ENCODE measurements at regions not wholly inside any gene's neighbourhood (a gene's known extent, or its start where the extent isn't known, plus 50 kb on each side); places are given as distances from the start of the nearest gene placed in this dataset.

DNA sequence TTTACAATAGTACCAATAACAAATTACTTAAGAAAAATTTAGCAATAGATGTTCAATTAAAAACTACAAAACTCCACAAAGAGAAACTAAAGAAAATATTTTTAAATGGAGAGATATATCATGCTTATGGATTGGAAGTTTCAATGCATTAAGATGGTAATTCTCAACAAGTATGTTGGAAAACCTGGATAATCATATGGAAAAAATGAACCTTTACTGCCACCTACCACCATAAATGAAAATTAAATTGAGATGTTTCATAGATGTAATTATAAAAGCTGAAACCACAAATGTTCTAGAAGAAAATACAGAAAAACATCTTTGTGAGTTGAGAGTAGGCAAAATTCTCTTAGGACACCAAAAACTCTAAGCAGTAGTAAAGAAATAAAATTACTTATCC, 121.7 kb downstream of the ANKRD18B start:
- H3K4me3 ChIP-seq (ENCODE audit: low read depth, low read length) = no peak overlapping the region
- H3K27me3 ChIP-seq (ENCODE audit: control insufficient read depth, insufficient read depth, low read length) = peaks cover 5% of the 10 kb centered on the region
- peak; percentile 6 for DNase-seq (ENCODE audit: low read depth)
- FAIRE-seq = no peak
- TF ChIP-seq, protein P1, sequence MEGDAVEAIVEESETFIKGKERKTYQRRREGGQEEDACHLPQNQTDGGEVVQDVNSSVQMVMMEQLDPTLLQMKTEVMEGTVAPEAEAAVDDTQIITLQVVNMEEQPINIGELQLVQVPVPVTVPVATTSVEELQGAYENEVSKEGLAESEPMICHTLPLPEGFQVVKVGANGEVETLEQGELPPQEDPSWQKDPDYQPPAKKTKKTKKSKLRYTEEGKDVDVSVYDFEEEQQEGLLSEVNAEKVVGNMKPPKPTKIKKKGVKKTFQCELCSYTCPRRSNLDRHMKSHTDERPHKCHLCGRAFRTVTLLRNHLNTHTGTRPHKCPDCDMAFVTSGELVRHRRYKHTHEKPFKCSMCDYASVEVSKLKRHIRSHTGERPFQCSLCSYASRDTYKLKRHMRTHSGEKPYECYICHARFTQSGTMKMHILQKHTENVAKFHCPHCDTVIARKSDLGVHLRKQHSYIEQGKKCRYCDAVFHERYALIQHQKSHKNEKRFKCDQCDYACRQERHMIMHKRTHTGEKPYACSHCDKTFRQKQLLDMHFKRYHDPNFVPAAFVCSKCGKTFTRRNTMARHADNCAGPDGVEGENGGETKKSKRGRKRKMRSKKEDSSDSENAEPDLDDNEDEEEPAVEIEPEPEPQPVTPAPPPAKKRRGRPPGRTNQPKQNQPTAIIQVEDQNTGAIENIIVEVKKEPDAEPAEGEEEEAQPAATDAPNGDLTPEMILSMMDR (IDR thresholded peaks at IDR 0.05; ENCODE audit: insufficient read depth, low read length, severe bottlenecking) = no peak
- H3K36me3 ChIP-seq (ENCODE audit: control insufficient read depth, insufficient read depth, low read length) = no peaks in the 10 kb centered on the region

DNA sequence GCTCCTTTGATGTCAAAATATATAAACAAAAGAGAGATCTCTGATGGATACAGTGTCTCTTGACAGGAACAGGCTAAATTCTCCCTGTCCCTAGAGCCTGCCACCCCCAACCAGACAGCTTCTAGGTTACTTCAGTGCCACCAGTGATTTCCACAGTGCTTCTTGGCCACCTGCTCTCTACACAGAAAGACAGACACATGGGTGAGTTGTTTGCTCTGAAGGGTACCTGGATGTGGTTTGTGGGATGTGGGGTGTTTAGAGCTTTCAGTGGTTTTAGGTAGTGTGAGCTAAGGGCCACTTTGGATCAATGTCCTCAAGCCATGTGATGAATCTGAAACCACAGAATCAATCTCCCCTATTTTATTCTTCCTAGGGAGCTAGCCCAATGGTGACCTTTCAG, 125.4 kb downstream of the ANKRD18B start:
- Histone ChIP-seq H3K4me3 (ENCODE audit: low read depth, low read length) (no peak overlapping the region), H3K36me3 (ENCODE audit: control insufficient read depth, insufficient read depth, low read length) (no peaks in the 10 kb centered on the region), H3K27me3 (ENCODE audit: control insufficient read depth, insufficient read depth, low read length) (peaks cover 7% of the 10 kb centered on the region)
- DNase-seq (ENCODE audit: low read depth) (no peak), FAIRE-seq (no peak)
- TF ChIP-seq, protein P1 (IDR thresholded peaks at IDR 0.05; ENCODE audit: insufficient read depth, low read length, severe bottlenecking) = no peak

DNA sequence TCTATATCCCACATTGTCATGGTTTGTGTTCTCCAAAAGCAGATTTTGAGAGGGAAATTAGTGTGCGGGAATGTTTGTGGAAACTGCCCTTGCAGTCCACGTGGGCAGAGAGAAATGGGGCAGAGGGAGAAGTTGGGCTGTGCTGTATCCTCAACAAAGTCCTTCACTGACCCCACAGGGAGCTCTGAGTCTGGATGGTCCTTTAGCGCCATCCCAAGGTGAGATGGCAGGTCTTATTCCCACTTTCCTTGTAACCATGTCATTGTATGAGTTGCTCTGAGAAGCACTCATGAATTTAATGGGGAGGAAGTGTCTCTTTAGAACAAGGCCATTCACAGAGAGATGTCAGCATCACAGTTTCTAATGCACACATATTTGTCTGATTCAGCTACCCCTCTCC, 127.1 kb downstream of the ANKRD18B start:
- DNase-seq (ENCODE audit: low read depth) = no peak
- TF ChIP-seq, protein P1 (IDR thresholded peaks at IDR 0.05; ENCODE audit: insufficient read depth, low read length, severe bottlenecking) = no peak
- no peak for FAIRE-seq
- Histone ChIP-seq H3K27me3 (ENCODE audit: control insufficient read depth, insufficient read depth, low read length) (peaks cover 7% of the 10 kb centered on the region), H3K36me3 (ENCODE audit: control insufficient read depth, insufficient read depth, low read length) (no peaks in the 10 kb centered on the region), H3K4me3 (ENCODE audit: low read depth, low read length) (no peak overlapping the region)

DNA sequence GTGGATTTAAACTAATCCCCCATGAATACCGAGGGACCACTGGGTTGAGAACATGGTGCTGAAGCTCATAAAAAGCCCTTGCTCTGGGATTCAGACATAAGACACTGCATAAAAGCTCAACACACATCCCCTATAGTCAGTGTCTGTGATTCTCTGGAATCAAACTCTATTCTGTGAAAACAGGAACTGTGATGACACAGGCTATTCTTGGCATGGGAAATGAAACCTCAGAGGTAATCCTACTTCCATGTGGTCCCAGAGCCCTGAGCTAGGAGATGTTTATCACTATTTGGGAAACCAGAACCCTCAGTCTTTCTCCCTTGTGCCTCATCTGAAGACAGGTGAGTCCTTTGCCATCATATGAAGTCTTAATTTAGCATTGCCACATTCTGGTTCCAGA, 135.4 kb upstream of the PRSS3 start:
- FAIRE-seq = no peak
- no peak overlapping the region for H3K4me3 ChIP-seq (ENCODE audit: low read depth, low read length)

DNA sequence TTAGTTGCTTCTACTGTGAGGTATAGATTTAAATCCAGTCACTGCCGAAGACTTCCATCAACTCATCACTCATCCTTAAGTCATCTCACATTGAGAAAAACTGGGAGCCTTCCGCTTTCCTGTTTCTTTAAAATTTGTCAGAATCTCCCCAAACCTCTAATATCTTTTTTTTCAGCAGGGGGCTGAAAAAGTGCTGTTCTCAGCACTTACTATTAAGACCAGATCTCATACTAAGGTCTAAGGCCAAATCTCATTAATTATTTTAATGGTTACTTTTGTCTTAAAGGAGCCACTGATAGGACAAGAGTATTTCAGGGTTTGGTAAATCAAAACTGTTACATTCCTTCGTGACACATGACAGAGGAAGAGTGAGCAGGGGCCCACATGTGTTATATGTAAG, 134.6 kb upstream of the PRSS3 start:
- FAIRE-seq (peak; percentile 68), DNase-seq (ENCODE audit: low read depth) (no peak)
- TF ChIP-seq, protein P1 (IDR thresholded peaks at IDR 0.05; ENCODE audit: insufficient read depth, low read length, severe bottlenecking) = no peak
- Histone ChIP-seq H3K36me3 (ENCODE audit: control insufficient read depth, insufficient read depth, low read length) (no peaks in the 10 kb centered on the region), H3K27me3 (ENCODE audit: control insufficient read depth, insufficient read depth, low read length) (no peaks in the 10 kb centered on the region), H3K4me3 (ENCODE audit: low read depth, low read length) (no peak overlapping the region)

More for the DNA sequence above, 135.4 kb upstream of the PRSS3 start:
- H3K36me3 ChIP-seq (ENCODE audit: control insufficient read depth, insufficient read depth, low read length) = no peaks in the 10 kb centered on the region
- no peak for DNase-seq (ENCODE audit: low read depth)
- TF ChIP-seq, protein P1 (IDR thresholded peaks at IDR 0.05; ENCODE audit: insufficient read depth, low read length, severe bottlenecking) = no peak
- no peaks in the 10 kb centered on the region for H3K27me3 ChIP-seq (ENCODE audit: control insufficient read depth, insufficient read depth, low read length)

DNA sequence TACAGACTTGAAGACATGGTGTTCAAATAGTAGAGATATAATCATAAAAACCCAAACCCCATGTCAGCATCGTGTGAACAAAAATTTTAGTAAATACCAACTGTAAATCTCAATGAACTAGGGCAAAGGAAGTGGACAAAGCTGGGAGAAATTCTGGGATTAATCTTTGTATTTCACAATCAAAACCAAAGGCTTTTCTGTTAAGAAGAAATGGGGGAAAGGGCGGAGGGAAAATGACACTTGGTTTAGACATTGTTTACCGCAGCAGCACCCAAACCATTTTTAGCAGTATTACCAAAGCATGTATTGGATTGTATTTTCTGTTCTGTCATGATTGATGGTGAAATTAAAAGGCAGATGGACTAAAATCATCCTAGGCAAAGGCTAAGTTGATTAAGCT, 134.2 kb upstream of the PRSS3 start:
- H3K27me3 ChIP-seq (ENCODE audit: control insufficient read depth, insufficient read depth, low read length) = no peaks in the 10 kb centered on the region
- DNase-seq (ENCODE audit: low read depth) (no peak), FAIRE-seq (no peak)
- TF ChIP-seq, protein P1 (IDR thresholded peaks at IDR 0.05; ENCODE audit: insufficient read depth, low read length, severe bottlenecking) = no peak
- H3K4me3 ChIP-seq (ENCODE audit: low read depth, low read length) = no peak overlapping the region
- no peaks in the 10 kb centered on the region for H3K36me3 ChIP-seq (ENCODE audit: control insufficient read depth, insufficient read depth, low read length)
